SKM-1 (cell line): ENCODE measurements at regions not wholly inside any gene's neighbourhood (a gene's known extent, or its start where the extent isn't known, plus 50 kb on each side); places are given as distances from the start of the nearest gene placed in this dataset.
"Not testable (repeated sequence)": the region's sequence is repeated elsewhere in the genome, so short reads cannot be mapped to it uniquely, and the experiment has no call there.

ENCODE experiments used
- DNase-seq: peaks from one replicate; lab custom pipeline; 2025; ENCODE audit not compliant: unreplicated experiment; lab: John Stamatoyannopoulos, UW

GRCh38 chr7:13265271-13265670, 577.8 kb downstream of the ARL4A start:
- no peak for DNase-seq

- not testable (repeated sequence) for DNase-seq
These were observed 586.8 kb downstream of the ARL4A start for GRCh38 chr7:13274205-13274604.

GRCh38 chr7:13276977-13277376, 589.5 kb downstream of the ARL4A start:
- no peak for DNase-seq

- DNase-seq, result no peak
These were observed 590.6 kb downstream of the ARL4A start for GRCh38 chr7:13278020-13278419.

GRCh38 chr7:13279854-13280435, 592.5 kb downstream of the ARL4A start:
- peak; percentile 9 for DNase-seq

GRCh38 chr7:13282377-13282980, 595.0 kb downstream of the ARL4A start:
- DNase-seq, result peak; percentile 11

- no peak for DNase-seq
These were observed 599.5 kb downstream of the ARL4A start for GRCh38 chr7:13286916-13287315.

GRCh38 chr7:13288516-13288915, 601.1 kb downstream of the ARL4A start:
- no peak for DNase-seq

- no peak for DNase-seq
These were observed 603.5 kb downstream of the ARL4A start for GRCh38 chr7:13290975-13291374.

- DNase-seq, result no peak
These were observed 606.0 kb downstream of the ARL4A start for GRCh38 chr7:13293264-13294002.

- DNase-seq, result no peak
These were observed 619.6 kb downstream of the ARL4A start for GRCh38 chr7:13307040-13307439.

- no peak for DNase-seq
These were observed 621.0 kb downstream of the ARL4A start for GRCh38 chr7:13308423-13308822.

GRCh38 chr7:13309535-13309934, 622.1 kb downstream of the ARL4A start:
- no peak for DNase-seq

- DNase-seq, result no peak
These were observed 624.9 kb downstream of the ARL4A start for GRCh38 chr7:13312307-13312706.

- no peak for DNase-seq
These were observed 632.9 kb downstream of the ARL4A start for GRCh38 chr7:13320333-13320732.

GRCh38 chr7:13321316-13321715, 633.9 kb downstream of the ARL4A start:
- DNase-seq, result no peak

- no peak for DNase-seq
These were observed 634.7 kb downstream of the ARL4A start for GRCh38 chr7:13322126-13322525.

GRCh38 chr7:13327669-13328068, 640.2 kb downstream of the ARL4A start:
- no peak for DNase-seq

GRCh38 chr7:13333371-13333770, 645.9 kb downstream of the ARL4A start:
- no peak for DNase-seq

- no peak for DNase-seq
These were observed 648.8 kb downstream of the ARL4A start for GRCh38 chr7:13336227-13336626.

- no peak for DNase-seq
These were observed 636.8 kb downstream of the ETV1 start for GRCh38 chr7:13352677-13353076.

- no peak for DNase-seq
These were observed 629.8 kb downstream of the ETV1 start for GRCh38 chr7:13359656-13360055.
